Heart left ventricle (tissue), 16 donors: ENCODE measurements at regions not wholly inside any gene's neighbourhood (a gene's known extent, or its start where the extent isn't known, plus 50 kb on each side); places are given as distances from the start of the nearest gene placed in this dataset.

Experiments
- ATAC-seq, 4 donors: fragments of 200-7000 bp; cut with Tn5 transposase; one replicate each; pipeline ENCODE4 v1.9.1; 2020 to 2022; ENCODE audit warnings: moderate library complexity in 4 of 4, mild to moderate bottlenecking in 3 of 4, moderate number of reproducible peaks in 1 of 4
- DNase-seq, 5 donors: peaks; one replicate each; pipeline ENCODE4 v3.0.0-alpha.2; 2020
- H3K27ac ChIP-seq, 12 donors: fragments of 200-600 bp; sonication (generic) in 4 of 12; one replicate each; pipeline versions ENCODE4 v1.5.0 to v1.8.0; 2016 to 2022; ENCODE audit warnings: mild to moderate bottlenecking in 2 of 12
- H3K27me3 ChIP-seq, 9 donors: fragments of 200-600 bp; sonication (generic) in 2 of 9; one replicate each; pipeline versions ENCODE4 v1.5.1 to v1.8.0; 2016 to 2022; ENCODE audit warnings: mild to moderate bottlenecking in 3 of 9
- H3K36me3 ChIP-seq, 9 donors: fragments of 200-600 bp; sonication (generic) in 2 of 9; one replicate each; pipeline versions ENCODE4 v1.5.0 to v1.8.0; 2018 to 2022; ENCODE audit warnings: mild to moderate bottlenecking in 2 of 9
- H3K4me1 ChIP-seq, 12 donors: fragments of 200-600 bp; sonication (generic) in 4 of 12; one replicate each; pipeline versions ENCODE4 v1.5.0 to v1.8.0; 2016 to 2022; ENCODE audit warnings: mild to moderate bottlenecking in 3 of 12
- H3K4me3 ChIP-seq, 12 donors: fragments of 200-600 bp; sonication (generic) in 4 of 12; one replicate each; pipeline versions ENCODE4 v1.5.0 to v1.8.0; 2017 to 2022; ENCODE audit warnings: mild to moderate bottlenecking in 9 of 12, moderate library complexity in 4 of 12
- H3K9me3 ChIP-seq, 12 donors: fragments of 200-600 bp; sonication (generic) in 4 of 12; one replicate each; pipeline versions ENCODE4 v1.5.0 to v1.8.0; 2016 to 2022; ENCODE audit warnings: mild to moderate bottlenecking in 1 of 12
- POLR2A ChIP-seq, 2 donors: fragments of 450-650 bp; IDR thresholded peaks; one replicate each; pipeline ENCODE4 v1.6.1; 2017; ENCODE audit warnings: antibody characterized with exemption in 2 of 2, mild to moderate bottlenecking in 2 of 2, moderate library complexity in 2 of 2
- WGBS, 4 donors: extraction: QIAGEN DNeasy Blood & Tissue Kit in 2 of 4; methylation state at CpG; one replicate each; pipeline versions ENCODE4 v1.1.5 to v1.1.7; 2013 to 2018; 5-methylcytosine and 5-hydroxymethylcytosine counted together
- intact Hi-C, 10 donors: fragments of 100-400 bp; cut with DNase I; formaldehyde crosslinking; loops; one replicate each; pipeline versions ENCODE4 v1.11.1 to v1.14.2; 2022
- TF ChIP-seq, protein P1 (sequence below), 12 donors: fragments of 200-600 bp; sonication (generic) in 4 of 12; IDR thresholded peaks; one replicate each; pipeline versions ENCODE4 v1.5.0 to v1.8.0; 2018 to 2022; ENCODE audit warnings: antibody characterized with exemption in 12 of 12, mild to moderate bottlenecking in 5 of 12
- donor health status: ischemic (EF 13 %, LVEDD 7.1; RV severe dilation, severe dysfunction).
- donor health status: healthy with polysubstance abuse.
- donor health status: DM: no; HTN: yes; CAD: no.
- donor health status: DM: no; HTN: no; CAD: no.
- donor health status: ischemic (EF 25% LVEDD 6.9; RV normal size, moderate dysfunction).
- donor health status: ischemic (EF 25% LVEDD 5.7; RV mildly dilated, moderate dysfunction).
- donor health status: healthy.
- donor health status: DM: yes; HTN: yes; CAD: no.
- donor health status: ischemic (EF 35%, LVEDD 5.7; RV mildly dilated, moderate dysfunction).
- donor health status: nonischemic (EF 11% LVEDD 7.7; RV severe dilation, severe dysfunction).
- donor health status: DM: yes; HTN: yes; CAD: no.
- donor health status: PGD.
- donor health status: ischemic (EF 29% LVEDD 5.4; RV normal size, mild dysfunction).
- donor health status: nonischemic (EF 23%, LVEDD 6.1; RV moderate dilation, normal function).

DNA sequence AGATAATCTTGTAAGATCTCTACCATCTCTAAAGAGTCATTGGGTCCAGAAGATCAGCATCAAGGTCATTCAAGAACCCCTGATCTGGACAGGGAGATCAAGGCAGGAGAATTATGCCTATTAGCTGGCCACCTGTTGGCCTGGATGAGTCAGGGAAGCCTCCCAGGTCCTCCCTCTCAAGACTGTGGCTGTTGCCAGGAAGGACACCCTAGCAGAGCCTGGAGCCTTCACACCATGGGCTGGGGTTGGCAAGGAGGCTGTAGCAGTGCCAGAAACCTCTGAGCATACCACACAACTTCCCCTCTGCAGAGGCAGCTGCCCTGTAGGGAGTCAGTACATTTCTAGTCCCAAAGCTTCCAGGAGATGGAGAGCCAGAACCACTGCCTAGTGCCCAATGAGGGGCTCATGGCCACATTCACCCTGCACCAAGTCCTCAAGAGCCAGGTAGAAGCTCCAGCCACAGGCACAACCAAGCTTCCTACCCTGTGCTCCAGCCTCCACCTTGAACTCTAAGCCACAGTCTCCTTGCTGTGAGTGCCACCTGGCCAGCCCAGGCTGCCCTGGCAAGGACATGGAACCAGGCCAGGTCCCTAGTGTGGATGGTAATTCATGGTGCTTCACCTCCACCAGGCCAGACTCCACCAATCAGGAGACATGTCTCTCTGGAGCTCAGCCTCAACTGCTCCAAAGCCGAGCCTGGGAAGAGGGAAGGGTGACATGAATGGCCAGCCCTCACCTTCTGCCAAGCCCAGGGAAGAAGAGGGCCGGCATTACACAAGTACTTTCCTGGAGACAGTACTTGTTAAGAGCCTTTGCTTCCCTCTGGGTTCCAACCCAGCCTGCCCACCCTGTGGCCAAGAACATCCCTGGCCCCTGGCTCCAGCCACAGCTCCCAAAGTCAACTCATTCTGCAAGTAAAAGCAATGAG, 124.3 kb downstream of the BUD13 start:
- H3K4me1 ChIP-seq = no peaks in the 10 kb centered on the region
- H3K9me3 ChIP-seq = peaks cover 0 to 13% (median 0%) of the 10 kb centered on the region in 12 donors
- no peaks in the 10 kb centered on the region for H3K36me3 ChIP-seq
- no peak overlapping the region for H3K4me3 ChIP-seq
- intact Hi-C loops = no loop called here
- H3K27ac ChIP-seq = no peak overlapping the region
- ATAC-seq = no peak
- DNase-seq = no peak
- WGBS, 4 donors = 74 to 82% (median 77%) methylated on average over 2 of the region's 2 CpGs; no CpG with 5 or more reads in 1 of the 4 donors
- H3K27me3 ChIP-seq = peaks cover 0 to 16% (median 0%) of the 10 kb centered on the region in 9 donors
- TF ChIP-seq, protein P1, sequence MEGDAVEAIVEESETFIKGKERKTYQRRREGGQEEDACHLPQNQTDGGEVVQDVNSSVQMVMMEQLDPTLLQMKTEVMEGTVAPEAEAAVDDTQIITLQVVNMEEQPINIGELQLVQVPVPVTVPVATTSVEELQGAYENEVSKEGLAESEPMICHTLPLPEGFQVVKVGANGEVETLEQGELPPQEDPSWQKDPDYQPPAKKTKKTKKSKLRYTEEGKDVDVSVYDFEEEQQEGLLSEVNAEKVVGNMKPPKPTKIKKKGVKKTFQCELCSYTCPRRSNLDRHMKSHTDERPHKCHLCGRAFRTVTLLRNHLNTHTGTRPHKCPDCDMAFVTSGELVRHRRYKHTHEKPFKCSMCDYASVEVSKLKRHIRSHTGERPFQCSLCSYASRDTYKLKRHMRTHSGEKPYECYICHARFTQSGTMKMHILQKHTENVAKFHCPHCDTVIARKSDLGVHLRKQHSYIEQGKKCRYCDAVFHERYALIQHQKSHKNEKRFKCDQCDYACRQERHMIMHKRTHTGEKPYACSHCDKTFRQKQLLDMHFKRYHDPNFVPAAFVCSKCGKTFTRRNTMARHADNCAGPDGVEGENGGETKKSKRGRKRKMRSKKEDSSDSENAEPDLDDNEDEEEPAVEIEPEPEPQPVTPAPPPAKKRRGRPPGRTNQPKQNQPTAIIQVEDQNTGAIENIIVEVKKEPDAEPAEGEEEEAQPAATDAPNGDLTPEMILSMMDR (IDR thresholded peaks at IDR 0.05) = no peak
- TF ChIP-seq POLR2A (IDR thresholded peaks at IDR 0.05) = no peak

DNA sequence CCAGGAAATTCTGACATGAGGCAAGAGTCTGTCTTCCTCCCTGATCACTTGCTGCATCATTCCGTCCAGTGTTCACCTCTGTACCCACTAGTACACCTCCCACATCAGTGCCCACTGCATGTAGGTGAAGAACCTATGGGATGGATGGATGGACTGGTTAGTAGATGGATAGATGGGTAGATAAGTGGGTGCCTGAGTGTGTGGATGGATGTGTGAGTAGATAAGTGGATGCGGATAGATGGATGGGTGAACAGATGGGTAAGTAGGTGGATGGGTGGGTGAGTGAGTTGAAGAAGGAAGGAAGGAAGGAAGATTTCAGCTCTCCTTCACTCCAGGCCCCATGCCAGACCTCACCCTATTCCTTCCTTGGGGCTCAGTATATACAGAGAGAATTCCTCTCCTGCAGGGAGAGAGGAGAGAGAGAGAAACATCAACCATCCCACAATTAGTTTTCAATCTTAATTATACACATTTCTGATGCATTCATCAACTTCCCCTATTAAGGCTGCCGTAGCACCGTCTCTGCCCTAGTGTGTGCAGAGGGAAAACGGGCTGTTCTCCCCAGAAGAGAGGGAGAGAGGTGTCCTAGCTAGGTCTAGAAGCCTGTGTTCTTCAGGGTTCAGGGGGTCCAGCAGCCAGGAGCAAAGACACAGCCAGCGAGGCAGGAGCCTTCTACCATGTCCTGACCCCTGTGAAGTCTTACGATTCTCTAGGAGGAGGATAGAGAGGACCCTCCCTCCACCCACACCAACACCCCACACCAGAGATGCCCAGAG, 125.3 kb downstream of the BUD13 start:
- Histone ChIP-seq H3K9me3 (peaks cover 0 to 13% (median 0%) of the 10 kb centered on the region in 12 donors), H3K4me1 (no peaks in the 10 kb centered on the region), H3K27ac (no peak overlapping the region), H3K27me3 (peaks cover 0 to 17% (median 0%) of the 10 kb centered on the region in 9 donors), H3K4me3 (no peak overlapping the region), H3K36me3 (no peaks in the 10 kb centered on the region)
- TF ChIP-seq POLR2A (IDR thresholded peaks at IDR 0.05) = no peak
- TF ChIP-seq, protein P1 (IDR thresholded peaks at IDR 0.05) = no peak
- no peak for DNase-seq
- intact Hi-C loops = no loop called here
- ATAC-seq = no peak
- WGBS, 4 donors = 77 to 85% (median 80%) methylated on average over 7 of the region's 7 CpGs

DNA sequence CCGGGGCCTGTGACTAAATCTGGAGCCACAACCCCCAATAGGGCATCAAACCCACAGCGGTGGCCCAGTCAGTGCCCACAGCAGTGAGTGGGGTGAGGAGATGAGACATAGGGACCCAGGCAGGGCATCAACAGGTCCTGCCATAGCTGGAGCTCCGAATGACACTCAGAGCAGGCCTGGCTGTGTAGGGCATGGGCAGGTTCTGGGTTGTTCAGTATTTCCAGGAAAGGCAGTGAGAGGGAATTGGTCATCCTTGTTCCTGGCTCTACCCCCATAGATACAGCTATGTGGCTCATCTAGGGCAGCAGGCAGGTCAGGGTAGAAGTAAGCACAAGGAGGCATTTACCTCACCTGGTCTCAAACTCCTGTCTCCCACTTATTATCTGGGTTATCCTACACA, 126.6 kb downstream of the BUD13 start:
- 88 to 100% (median 92%) methylated on average over 3 of the region's 3 CpGs for WGBS, 4 donors
- ATAC-seq (no peak), DNase-seq (no peak)
- H3K4me1 ChIP-seq = no peaks in the 10 kb centered on the region
- TF ChIP-seq, protein P1 (IDR thresholded peaks at IDR 0.05) = no peak
- no peak for TF ChIP-seq POLR2A (IDR thresholded peaks at IDR 0.05)
- peaks cover 0 to 13% (median 0%) of the 10 kb centered on the region in 12 donors for H3K9me3 ChIP-seq
- no peak overlapping the region for H3K27ac ChIP-seq
- peaks cover 0 to 17% (median 0%) of the 10 kb centered on the region in 9 donors for H3K27me3 ChIP-seq
- no peaks in the 10 kb centered on the region for H3K36me3 ChIP-seq
- intact Hi-C loops = no loop called here
- no peak overlapping the region for H3K4me3 ChIP-seq

DNA sequence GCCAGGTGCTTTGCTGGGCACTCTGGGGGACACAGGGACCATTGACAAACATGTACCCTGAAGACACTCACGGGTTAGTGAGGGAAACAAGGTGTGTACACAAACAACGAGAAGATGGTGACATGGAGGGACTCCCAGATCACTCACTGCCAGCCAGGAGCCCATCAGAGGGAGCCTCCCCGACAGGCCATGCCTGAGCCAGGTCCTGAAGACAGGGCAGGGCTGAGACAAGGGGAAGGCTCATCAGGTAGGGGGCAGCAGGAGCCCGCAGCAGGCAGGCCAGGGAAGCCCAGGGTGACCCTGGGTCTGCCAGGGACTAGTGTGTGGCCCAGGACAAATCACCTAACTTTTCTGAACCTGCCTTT, 127.9 kb downstream of the BUD13 start:
- TF ChIP-seq, protein P1 (IDR thresholded peaks at IDR 0.05) = no peak
- no peak for TF ChIP-seq POLR2A (IDR thresholded peaks at IDR 0.05)
- H3K27me3 ChIP-seq = peaks cover 0 to 17% (median 0%) of the 10 kb centered on the region in 9 donors
- DNase-seq (no peak), ATAC-seq (no peak)
- intact Hi-C loops = loop anchor here in 8 of 10 donors (5.0 kb wide), 5 partner anchors 133 to 428 kb away; no protein-coding TSS in a partner anchor
- no peaks in the 10 kb centered on the region for H3K4me1 ChIP-seq
- H3K36me3 ChIP-seq = no peaks in the 10 kb centered on the region
- no peak overlapping the region for H3K4me3 ChIP-seq
- WGBS, 4 donors = 46 to 65% (median 53%) methylated on average over 4 of the region's 4 CpGs
- no peak overlapping the region for H3K27ac ChIP-seq
- peaks cover 0 to 13% (median 0%) of the 10 kb centered on the region in 12 donors for H3K9me3 ChIP-seq
